ENCODE measurements at regions not wholly inside any gene's neighbourhood (a gene's known extent, or its start where the extent isn't known, plus 50 kb on each side); places are given as distances from the start of the nearest gene placed in this dataset.

DNA sequence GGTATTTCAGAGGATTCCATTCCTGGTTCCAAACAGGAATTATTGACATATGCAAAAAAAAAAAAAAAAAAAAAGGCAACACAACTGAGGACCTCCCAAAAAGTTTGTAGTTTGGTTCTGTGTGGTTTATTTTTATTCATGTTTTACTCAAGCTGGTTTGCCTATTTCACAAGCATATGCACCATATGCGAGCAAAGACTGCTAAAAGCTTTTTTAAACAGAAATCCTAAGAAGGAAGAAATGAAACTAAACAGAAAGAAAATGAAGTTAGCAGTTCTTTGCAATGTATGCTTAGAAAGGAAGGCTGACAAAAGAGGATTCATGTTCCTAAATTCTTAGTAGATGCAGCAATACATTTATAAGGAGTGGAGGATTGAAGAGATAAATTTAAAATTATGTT lies 487.6 kb upstream of the FLRT2 start:
- TF ChIP-seq EZH2 (IDR thresholded peaks at IDR 0.05; ENCODE audit: borderline replicate concordance, low read depth, low read length, severe bottlenecking) = no peak
- TF ChIP-seq, protein P1, sequence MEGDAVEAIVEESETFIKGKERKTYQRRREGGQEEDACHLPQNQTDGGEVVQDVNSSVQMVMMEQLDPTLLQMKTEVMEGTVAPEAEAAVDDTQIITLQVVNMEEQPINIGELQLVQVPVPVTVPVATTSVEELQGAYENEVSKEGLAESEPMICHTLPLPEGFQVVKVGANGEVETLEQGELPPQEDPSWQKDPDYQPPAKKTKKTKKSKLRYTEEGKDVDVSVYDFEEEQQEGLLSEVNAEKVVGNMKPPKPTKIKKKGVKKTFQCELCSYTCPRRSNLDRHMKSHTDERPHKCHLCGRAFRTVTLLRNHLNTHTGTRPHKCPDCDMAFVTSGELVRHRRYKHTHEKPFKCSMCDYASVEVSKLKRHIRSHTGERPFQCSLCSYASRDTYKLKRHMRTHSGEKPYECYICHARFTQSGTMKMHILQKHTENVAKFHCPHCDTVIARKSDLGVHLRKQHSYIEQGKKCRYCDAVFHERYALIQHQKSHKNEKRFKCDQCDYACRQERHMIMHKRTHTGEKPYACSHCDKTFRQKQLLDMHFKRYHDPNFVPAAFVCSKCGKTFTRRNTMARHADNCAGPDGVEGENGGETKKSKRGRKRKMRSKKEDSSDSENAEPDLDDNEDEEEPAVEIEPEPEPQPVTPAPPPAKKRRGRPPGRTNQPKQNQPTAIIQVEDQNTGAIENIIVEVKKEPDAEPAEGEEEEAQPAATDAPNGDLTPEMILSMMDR (IDR thresholded peaks at IDR 0.05; ENCODE audit: borderline replicate concordance, extremely low read depth, low read length, poor library complexity, severe bottlenecking) = no peak

Measured in DND-41 (cell line).